MM.1S (cell line): ENCODE measurements at regions not wholly inside any gene's neighbourhood (a gene's known extent, or its start where the extent isn't known, plus 50 kb on each side); places are given as distances from the start of the nearest gene placed in this dataset.

Experiments
- DNase-seq: peaks from one replicate; pipeline ENCODE4 v3.0.0-alpha.2; 2015
- H2AFZ ChIP-seq: fragments of 300-600 bp; sonication (generic); 2 replicates; pipeline ENCODE4 v1.6.0; 2016; ENCODE audit warnings: antibody characterized with exemption, low read length
- H3F3A ChIP-seq: fragments of 300-600 bp; sonication (generic); 2 replicates; pipeline ENCODE4 v1.6.1; 2016; ENCODE audit warnings: mild to moderate bottlenecking, antibody characterized with exemption, low read length, moderate library complexity, mixed read lengths; ENCODE audit not compliant: insufficient read depth
- H3K27ac ChIP-seq: fragments of 300-600 bp; sonication (generic); 2 replicates; pipeline ENCODE4 v1.5.1; 2016; ENCODE audit warnings: mild to moderate bottlenecking, low read length
- H3K27me3 ChIP-seq: fragments of 300-600 bp; sonication (generic); replicated peaks from 2 replicates; pipeline ENCODE4 v1.6.0; 2016; ENCODE audit warnings: low read length; ENCODE audit not compliant: insufficient read depth
- H3K36me3 ChIP-seq: fragments of 300-600 bp; sonication (generic); replicated peaks from 2 replicates; pipeline ENCODE4 v1.6.1; 2016; ENCODE audit warnings: mild to moderate bottlenecking, low read length, mixed read lengths; ENCODE audit not compliant: insufficient read depth
- H3K4me1 ChIP-seq: fragments of 300-600 bp; sonication (generic); 2 replicates; pipeline ENCODE4 v1.6.1; 2016; ENCODE audit warnings: low read length, mixed read lengths
- H3K4me2 ChIP-seq: fragments of 300-600 bp; sonication (generic); 2 replicates; pipeline ENCODE4 v1.6.0; 2016; ENCODE audit warnings: low read depth, low read length
- H3K4me3 ChIP-seq: fragments of 300-600 bp; sonication (generic); 2 replicates; pipeline ENCODE4 v1.5.1; 2016; ENCODE audit warnings: low read length, mixed read lengths
- H3K79me2 ChIP-seq: fragments of 300-600 bp; sonication (generic); 2 replicates; pipeline ENCODE4 v1.6.1; 2016; ENCODE audit warnings: mixed run types, low read length, mixed read lengths
- H3K9ac ChIP-seq: fragments of 300-600 bp; sonication (generic); 2 replicates; pipeline ENCODE4 v1.6.1; 2016; ENCODE audit warnings: low read length, mixed read lengths
- H3K9me2 ChIP-seq: fragments of 300-600 bp; sonication (generic); replicated peaks from 2 replicates; pipeline ENCODE4 v1.6.1; 2016; ENCODE audit warnings: mild to moderate bottlenecking, low read length, mixed read lengths; ENCODE audit not compliant: insufficient read depth
- H3K9me3 ChIP-seq: fragments of 300-600 bp; sonication (generic); replicated peaks from 2 replicates; pipeline ENCODE4 v1.6.1; 2016; ENCODE audit warnings: mild to moderate bottlenecking, low read length, mixed read lengths; ENCODE audit not compliant: insufficient read depth
- H4K20me1 ChIP-seq: fragments of 300-600 bp; sonication (generic); 2 replicates; pipeline ENCODE4 v1.6.1; 2016; ENCODE audit warnings: mild to moderate bottlenecking, low read length, moderate library complexity, mixed read lengths; ENCODE audit not compliant: insufficient read depth
- EZH2 ChIP-seq: fragments of 300-600 bp; sonication (generic); optimal IDR thresholded peaks from 2 replicates; pipeline ENCODE3; 2017; ENCODE audit warnings: low read depth, mild to moderate bottlenecking, antibody characterized with exemption, low read length, mixed read lengths
- EZH2phosphoT487 ChIP-seq: fragments of 300-600 bp; sonication (generic); IDR thresholded peaks from 2 replicates; pipeline ENCODE4 v1.6.1; 2018; ENCODE audit warnings: antibody characterized with exemption, low read length
- TF ChIP-seq, protein P1 (sequence below): fragments of 300-600 bp; sonication (generic); IDR thresholded peaks from 2 replicates; pipeline ENCODE4 v1.5.1; 2016; ENCODE audit warnings: antibody characterized with exemption, low read length, mixed read lengths

GRCh38 chr10:11679946-11680345, 62.2 kb upstream of the ECHDC3 start:
- H3K9me2 ChIP-seq: no peaks in the 10 kb centered on the region
- H3K36me3 ChIP-seq: no peaks in the 10 kb centered on the region
- H3K27ac ChIP-seq: no peak overlapping the region
- H3K4me1 ChIP-seq: peaks cover 9% of the 10 kb centered on the region; the same call in 1 of the 2 replicates
- H3F3A ChIP-seq: peaks cover 12% of the 10 kb centered on the region
- H3K4me2 ChIP-seq: no peak overlapping the region
- TF ChIP-seq, protein P1, sequence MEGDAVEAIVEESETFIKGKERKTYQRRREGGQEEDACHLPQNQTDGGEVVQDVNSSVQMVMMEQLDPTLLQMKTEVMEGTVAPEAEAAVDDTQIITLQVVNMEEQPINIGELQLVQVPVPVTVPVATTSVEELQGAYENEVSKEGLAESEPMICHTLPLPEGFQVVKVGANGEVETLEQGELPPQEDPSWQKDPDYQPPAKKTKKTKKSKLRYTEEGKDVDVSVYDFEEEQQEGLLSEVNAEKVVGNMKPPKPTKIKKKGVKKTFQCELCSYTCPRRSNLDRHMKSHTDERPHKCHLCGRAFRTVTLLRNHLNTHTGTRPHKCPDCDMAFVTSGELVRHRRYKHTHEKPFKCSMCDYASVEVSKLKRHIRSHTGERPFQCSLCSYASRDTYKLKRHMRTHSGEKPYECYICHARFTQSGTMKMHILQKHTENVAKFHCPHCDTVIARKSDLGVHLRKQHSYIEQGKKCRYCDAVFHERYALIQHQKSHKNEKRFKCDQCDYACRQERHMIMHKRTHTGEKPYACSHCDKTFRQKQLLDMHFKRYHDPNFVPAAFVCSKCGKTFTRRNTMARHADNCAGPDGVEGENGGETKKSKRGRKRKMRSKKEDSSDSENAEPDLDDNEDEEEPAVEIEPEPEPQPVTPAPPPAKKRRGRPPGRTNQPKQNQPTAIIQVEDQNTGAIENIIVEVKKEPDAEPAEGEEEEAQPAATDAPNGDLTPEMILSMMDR: no peak
- TF ChIP-seq EZH2 (no peak), EZH2phosphoT487 (no peak)
- 0 out of 2 replicates have a peak, but pooled peaks cover 5% of the 10 kb centered on the region for H3K27me3 ChIP-seq
- no peak overlapping the region for H2AFZ ChIP-seq
- no peaks in the 10 kb centered on the region for H3K9me3 ChIP-seq
- H3K4me3 ChIP-seq: no peak overlapping the region
- no peaks in the 10 kb centered on the region for H3K79me2 ChIP-seq
- no peak for DNase-seq
- H4K20me1 ChIP-seq: no peaks in the 10 kb centered on the region
- no peak overlapping the region for H3K9ac ChIP-seq

DNA sequence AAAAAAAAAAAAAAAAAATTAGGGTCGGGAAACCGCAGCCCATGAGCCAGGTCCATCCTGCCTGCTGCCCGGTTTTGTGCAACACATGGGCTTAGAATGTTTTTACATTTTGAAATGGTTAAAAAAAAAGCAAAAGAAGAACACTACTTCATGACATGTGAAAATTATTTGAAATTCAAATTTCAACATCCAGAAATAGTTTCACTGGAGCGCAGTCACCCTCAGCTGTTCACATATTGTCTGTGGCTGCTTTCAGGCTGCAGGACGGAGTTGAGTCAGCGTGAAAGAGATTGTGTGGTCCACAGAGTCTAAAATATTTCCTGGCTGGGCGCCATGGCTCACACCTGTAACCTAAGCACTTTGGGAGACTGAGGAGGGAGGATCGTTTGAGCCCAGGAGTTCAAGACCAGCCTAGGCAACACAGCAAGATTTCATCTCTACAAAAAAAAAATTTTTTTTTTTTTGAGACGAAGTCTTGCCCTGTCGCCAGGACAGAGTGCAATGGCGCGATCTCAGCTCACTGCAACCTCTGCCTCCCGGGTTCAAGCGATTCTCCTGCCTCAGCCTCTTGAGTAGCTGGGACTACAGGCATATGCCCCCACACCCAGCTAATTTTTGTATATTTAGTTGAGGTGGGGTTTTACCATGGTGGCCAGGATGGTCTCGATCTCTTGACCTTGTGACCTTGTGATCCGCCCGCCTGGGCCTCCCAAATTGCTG, 63.9 kb upstream of the ECHDC3 start:
- H3K9me3 ChIP-seq: no peaks in the 10 kb centered on the region
- no peak overlapping the region for H3K9ac ChIP-seq
- H3K4me2 ChIP-seq: peak overlapping the region; percentile 11; the same call in 1 of the 2 replicates
- H3K36me3 ChIP-seq: no peaks in the 10 kb centered on the region
- H3F3A ChIP-seq: peaks cover 7% of the 10 kb centered on the region
- TF ChIP-seq EZH2 (no peak), EZH2phosphoT487 (no peak)
- TF ChIP-seq, protein P1: no peak
- H3K79me2 ChIP-seq: no peaks in the 10 kb centered on the region
- H3K4me3 ChIP-seq: no peak overlapping the region
- H2AFZ ChIP-seq: no peak overlapping the region
- peak; percentile 94 for DNase-seq
- no peaks in the 10 kb centered on the region for H3K9me2 ChIP-seq
- 0 out of 2 replicates have a peak, but pooled peaks cover 5% of the 10 kb centered on the region for H3K27me3 ChIP-seq
- no peaks in the 10 kb centered on the region for H4K20me1 ChIP-seq
- H3K4me1 ChIP-seq: 0 out of 2 replicates have a peak, but pooled peaks cover 2% of the 10 kb centered on the region
- peak overlapping the region; percentile 25; the same call in 1 of the 2 replicates for H3K27ac ChIP-seq

GRCh38 chr10:11677480-11677879, 64.7 kb upstream of the ECHDC3 start:
- Histone ChIP-seq H3K4me1 (0 out of 2 replicates have a peak, but pooled peaks cover 2% of the 10 kb centered on the region), H3K9me3 (no peaks in the 10 kb centered on the region), H3K4me2 (no peak overlapping the region), H2AFZ (no peak overlapping the region), H3K79me2 (no peaks in the 10 kb centered on the region), H3K27ac (no peak overlapping the region), H4K20me1 (no peaks in the 10 kb centered on the region), H3K4me3 (no peak overlapping the region), H3K9me2 (no peaks in the 10 kb centered on the region), H3K27me3 (0 out of 2 replicates have a peak, but pooled peaks cover 5% of the 10 kb centered on the region), H3K9ac (no peak overlapping the region), H3K36me3 (no peaks in the 10 kb centered on the region), H3F3A (peaks cover 7% of the 10 kb centered on the region)
- TF ChIP-seq EZH2 (no peak), EZH2phosphoT487 (no peak)
- TF ChIP-seq, protein P1: no peak
- DNase-seq: no peak
